GM19025 (cell line): ENCODE measurements at regions not wholly inside any gene's neighbourhood (a gene's known extent, or its start where the extent isn't known, plus 50 kb on each side); places are given as distances from the start of the nearest gene placed in this dataset.

Source experiments
- ATAC-seq: cut with Tn5 transposase; IDR thresholded peaks from one replicate; pipeline ENCODE4 v1.9.1; 2021; ENCODE audit warnings: mild to moderate bottlenecking, low read depth, moderate library complexity; ENCODE audit not compliant: unreplicated experiment

DNA sequence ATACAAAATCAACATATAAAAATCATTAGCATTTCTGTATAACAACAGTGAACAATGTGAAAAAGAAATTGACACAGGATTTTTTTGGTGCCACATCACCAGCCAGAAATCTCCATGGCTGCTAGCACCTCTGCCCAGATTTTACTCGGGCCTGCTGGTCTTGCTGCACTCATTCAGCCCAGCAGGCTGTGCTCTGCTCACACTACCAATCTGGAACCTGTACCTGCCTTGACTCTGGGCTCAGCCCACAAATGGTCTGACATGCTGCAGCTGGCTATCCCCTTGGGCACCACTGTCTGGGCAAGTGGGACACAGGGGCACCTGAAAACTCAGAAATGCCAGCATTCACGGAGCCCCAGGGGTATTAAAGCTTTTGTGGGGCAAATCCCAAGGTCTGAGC lies 392.5 kb upstream of the NRXN1 start:
- no peak for ATAC-seq

- no peak for ATAC-seq
These were observed 388.6 kb upstream of the NRXN1 start for GRCh38 chr2:51420511-51420910.

DNA sequence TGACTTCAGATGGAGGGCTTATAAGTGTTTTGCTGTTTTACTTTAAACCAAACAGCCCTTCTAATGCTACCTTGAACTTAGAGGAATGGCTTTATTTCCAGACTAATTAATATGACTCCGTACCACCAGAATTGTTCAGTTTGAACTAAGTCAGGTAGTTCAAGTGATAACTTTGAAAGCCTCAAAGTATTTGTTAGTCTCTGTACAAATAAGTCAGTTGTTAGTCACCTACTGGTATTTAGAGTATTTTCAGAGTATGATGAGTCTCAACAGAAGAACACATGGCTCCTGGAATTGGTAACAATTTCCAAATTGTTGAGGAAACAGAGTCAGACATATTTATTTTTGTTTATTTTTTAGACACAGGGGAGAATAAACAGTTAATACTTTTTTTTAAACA lies 381.8 kb upstream of the NRXN1 start:
- ATAC-seq = no peak

GRCh38 chr2:51410331-51410730 lies 378.4 kb upstream of the NRXN1 start:
- no peak for ATAC-seq

DNA sequence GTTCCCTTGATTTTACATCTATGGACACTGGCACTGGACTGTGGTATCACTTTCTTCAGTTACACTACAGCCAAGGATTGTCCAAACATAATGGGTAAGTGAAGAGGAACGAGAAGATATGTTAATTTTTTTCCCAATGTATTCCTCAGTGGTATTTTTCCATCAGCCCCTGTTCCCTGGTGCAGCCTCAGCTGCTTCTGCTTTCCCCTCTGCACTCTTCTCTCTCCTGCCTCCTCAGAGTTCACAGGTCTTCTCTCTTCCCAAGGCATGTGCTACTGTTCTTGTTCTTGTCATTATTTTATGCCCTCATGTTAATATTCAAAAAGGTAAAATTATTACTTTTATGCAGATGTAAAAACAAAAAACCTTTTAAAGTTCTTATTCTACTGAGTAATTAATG lies 378.0 kb upstream of the NRXN1 start:
- no peak for ATAC-seq

- no peak for ATAC-seq
These were observed 372.3 kb upstream of the NRXN1 start for GRCh38 chr2:51404226-51404625.

DNA sequence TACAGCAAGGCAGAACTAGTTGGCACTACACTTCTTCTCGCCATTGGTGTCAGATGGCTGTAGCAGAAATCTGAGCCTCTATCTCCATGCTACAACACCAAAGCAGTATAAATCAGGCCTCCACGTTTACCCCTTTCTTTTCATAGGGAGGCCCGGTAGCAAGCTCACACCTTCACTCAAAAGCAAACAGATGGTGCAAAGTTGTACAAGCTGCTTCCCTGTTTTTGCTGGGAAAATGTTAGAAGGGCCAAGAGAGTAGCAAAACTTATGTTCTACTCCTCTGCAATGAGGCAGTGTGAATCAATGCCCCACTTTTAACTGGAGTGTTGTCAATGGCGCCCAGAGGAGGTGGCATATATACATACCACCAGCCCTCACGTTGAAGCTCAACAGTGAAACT lies 369.6 kb upstream of the NRXN1 start:
- ATAC-seq = no peak

GRCh38 chr2:51387235-51387634 lies 355.3 kb upstream of the NRXN1 start:
- no peak for ATAC-seq

GRCh38 chr2:51379997-51380396 lies 348.1 kb upstream of the NRXN1 start:
- no peak for ATAC-seq

DNA sequence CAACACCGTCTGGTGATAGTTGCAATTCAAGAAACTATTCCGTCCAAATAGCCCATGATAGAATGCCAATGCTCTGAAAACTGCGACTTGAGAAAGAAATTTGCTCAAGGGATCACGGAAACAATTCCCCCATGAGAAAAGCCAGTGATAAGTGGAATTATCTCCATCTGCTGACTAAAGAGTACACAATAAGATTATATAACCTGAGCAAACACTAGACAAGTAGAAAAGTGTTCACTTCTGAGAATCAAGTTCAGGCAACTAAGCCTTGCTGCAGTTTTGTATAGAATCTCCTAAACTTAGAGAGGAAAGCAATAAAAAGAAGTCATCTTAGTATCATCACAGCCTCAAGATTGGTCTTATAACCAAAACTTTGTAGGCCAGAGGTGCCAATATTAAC lies 336.3 kb upstream of the NRXN1 start:
- ATAC-seq = no peak

DNA sequence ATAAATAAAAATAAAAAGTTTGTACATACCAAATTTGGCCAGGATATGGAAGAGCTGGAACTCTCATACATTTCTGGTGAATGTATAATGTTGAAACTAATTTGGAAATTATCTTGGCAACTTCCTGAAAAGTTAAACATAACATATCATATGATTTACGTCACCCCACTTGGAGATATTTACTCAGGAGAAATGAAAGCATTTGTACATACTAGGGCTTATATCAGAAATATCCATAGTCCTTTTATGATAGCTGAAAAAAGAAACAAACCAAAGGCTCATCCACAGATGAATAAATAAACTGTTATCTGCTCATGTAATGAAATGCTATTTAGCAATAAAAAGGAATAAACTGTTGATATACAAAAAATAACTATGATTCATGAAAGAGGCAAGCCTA lies 318.2 kb upstream of the NRXN1 start:
- ATAC-seq = no peak

- no peak for ATAC-seq
These were observed 313.0 kb upstream of the NRXN1 start for GRCh38 chr2:51344886-51345285.

- no peak for ATAC-seq
These were observed 303.4 kb upstream of the NRXN1 start for GRCh38 chr2:51335087-51336058.

GRCh38 chr2:51329512-51329911 lies 297.6 kb upstream of the NRXN1 start:
- ATAC-seq = no peak

- no peak for ATAC-seq
These were observed 292.1 kb upstream of the NRXN1 start for GRCh38 chr2:51324051-51324450.

GRCh38 chr2:51322613-51323012 lies 290.7 kb upstream of the NRXN1 start:
- no peak for ATAC-seq

- ATAC-seq = no peak
These were observed 272.4 kb upstream of the NRXN1 start for GRCh38 chr2:51304311-51304710.

GRCh38 chr2:51301381-51301780 lies 269.4 kb upstream of the NRXN1 start:
- ATAC-seq = no peak

DNA sequence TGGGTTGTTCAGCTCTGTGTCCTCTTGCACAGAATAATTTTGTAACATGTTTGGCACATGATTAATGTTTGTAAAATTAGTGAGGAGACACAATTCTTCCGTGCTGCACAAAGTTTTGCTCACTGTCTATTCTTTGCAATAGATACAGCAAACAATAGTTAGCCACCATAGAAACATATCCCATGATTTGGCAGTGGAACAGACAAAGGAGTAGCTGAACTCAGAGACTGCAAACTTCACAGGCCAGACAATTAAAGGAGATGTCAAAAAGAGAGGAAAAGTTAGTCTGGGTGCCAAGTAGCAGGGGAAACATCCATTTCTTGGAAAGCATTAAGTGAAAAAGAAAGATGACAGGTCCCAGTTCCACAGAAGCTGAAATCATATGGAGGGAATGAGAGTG lies 267.4 kb upstream of the NRXN1 start:
- no peak for ATAC-seq

- no peak for ATAC-seq
These were observed 265.6 kb upstream of the NRXN1 start for GRCh38 chr2:51297488-51297887.

GRCh38 chr2:51293566-51294200 lies 261.8 kb upstream of the NRXN1 start:
- no peak for ATAC-seq
